Endothelial cell (in vitro differentiated cells): ENCODE measurements at regions not wholly inside any gene's neighbourhood (a gene's known extent, or its start where the extent isn't known, plus 50 kb on each side); places are given as distances from the start of the nearest gene placed in this dataset.

Source experiments
- DNase-seq: peaks from one replicate; pipeline ENCODE4 v3.0.0; 2021; ENCODE audit warnings: low spot score
- H3K27ac Mint-ChIP-seq: one replicate; pipeline ENCODE4 v1.8.0; 2021; ENCODE audit warnings: mixed read lengths, inconsistent platforms; ENCODE audit not compliant: unreplicated experiment
- H3K27me3 Mint-ChIP-seq: one replicate; pipeline ENCODE4 v1.8.0; 2021; ENCODE audit warnings: mild to moderate bottlenecking, moderate library complexity, mixed read lengths, inconsistent platforms; ENCODE audit not compliant: unreplicated experiment
- H3K36me3 Mint-ChIP-seq: one replicate; pipeline ENCODE4 v1.8.0; 2021; ENCODE audit warnings: mild to moderate bottlenecking, low read depth, mixed read lengths, inconsistent platforms; ENCODE audit not compliant: unreplicated experiment
- H3K4me1 Mint-ChIP-seq: one replicate; pipeline ENCODE4 v1.8.0; 2021; ENCODE audit warnings: mild to moderate bottlenecking, mixed read lengths, inconsistent platforms; ENCODE audit not compliant: unreplicated experiment
- H3K4me3 Mint-ChIP-seq: one replicate; pipeline ENCODE4 v1.8.0; 2021; ENCODE audit warnings: mild to moderate bottlenecking, mixed read lengths, inconsistent platforms; ENCODE audit not compliant: unreplicated experiment
- H3K9me3 Mint-ChIP-seq: one replicate; pipeline ENCODE4 v1.8.0; 2021; ENCODE audit warnings: mixed read lengths, inconsistent platforms; ENCODE audit not compliant: unreplicated experiment
- CTCF ChIP-seq: fragments of 200-600 bp; sonication (generic); IDR thresholded peaks from one replicate; pipeline ENCODE4 v1.5.0; 2021; ENCODE audit warnings: antibody characterized with exemption; ENCODE audit not compliant: unreplicated experiment

GRCh38 chr13:61036715-61037114 is 378.9 kb downstream of the PCDH20 start:
- DNase-seq: no peak
- H3K27me3 Mint-ChIP-seq: peaks cover 2% of the 10 kb centered on the region
- H3K4me1 Mint-ChIP-seq: no peaks in the 10 kb centered on the region
- no peaks in the 10 kb centered on the region for H3K36me3 Mint-ChIP-seq
- no peak overlapping the region for H3K4me3 Mint-ChIP-seq
- TF ChIP-seq CTCF: no peak
- no peaks in the 10 kb centered on the region for H3K9me3 Mint-ChIP-seq
- H3K27ac Mint-ChIP-seq: no peak overlapping the region

- H3K27me3 Mint-ChIP-seq: no peaks in the 10 kb centered on the region
- H3K4me3 Mint-ChIP-seq: no peak overlapping the region
- no peak overlapping the region for H3K27ac Mint-ChIP-seq
- TF ChIP-seq CTCF: no peak
- no peak for DNase-seq
- H3K4me1 Mint-ChIP-seq: peaks cover 4% of the 10 kb centered on the region
- H3K9me3 Mint-ChIP-seq: no peaks in the 10 kb centered on the region
- no peaks in the 10 kb centered on the region for H3K36me3 Mint-ChIP-seq
Measured at GRCh38 chr13:61030445-61030844, 385.2 kb downstream of the PCDH20 start.

- no peak overlapping the region for H3K4me3 Mint-ChIP-seq
- H3K4me1 Mint-ChIP-seq: peaks cover 4% of the 10 kb centered on the region
- no peaks in the 10 kb centered on the region for H3K9me3 Mint-ChIP-seq
- no peaks in the 10 kb centered on the region for H3K36me3 Mint-ChIP-seq
- no peak for TF ChIP-seq CTCF
- H3K27ac Mint-ChIP-seq: no peak overlapping the region
- no peaks in the 10 kb centered on the region for H3K27me3 Mint-ChIP-seq
- no peak for DNase-seq
Measured at GRCh38 chr13:61029064-61029463, 386.6 kb downstream of the PCDH20 start.

GRCh38 chr13:61024046-61024445 is 391.6 kb downstream of the PCDH20 start:
- no peaks in the 10 kb centered on the region for H3K27me3 Mint-ChIP-seq
- no peaks in the 10 kb centered on the region for H3K4me1 Mint-ChIP-seq
- TF ChIP-seq CTCF: no peak
- H3K9me3 Mint-ChIP-seq: no peaks in the 10 kb centered on the region
- H3K4me3 Mint-ChIP-seq: no peak overlapping the region
- no peak overlapping the region for H3K27ac Mint-ChIP-seq
- no peaks in the 10 kb centered on the region for H3K36me3 Mint-ChIP-seq
- DNase-seq: no peak

GRCh38 chr13:61021838-61022237 is 393.8 kb downstream of the PCDH20 start:
- no peak for DNase-seq
- no peaks in the 10 kb centered on the region for H3K27me3 Mint-ChIP-seq
- H3K9me3 Mint-ChIP-seq: no peaks in the 10 kb centered on the region
- H3K4me1 Mint-ChIP-seq: no peaks in the 10 kb centered on the region
- H3K4me3 Mint-ChIP-seq: no peak overlapping the region
- no peaks in the 10 kb centered on the region for H3K36me3 Mint-ChIP-seq
- no peak overlapping the region for H3K27ac Mint-ChIP-seq
- TF ChIP-seq CTCF: no peak
